NCI-H1436 (cell line): ENCODE measurements at regions not wholly inside any gene's neighbourhood (a gene's known extent, or its start where the extent isn't known, plus 50 kb on each side); places are given as distances from the start of the nearest gene placed in this dataset.

Source experiments
- DNase-seq: peaks from one replicate; lab custom pipeline; 2025; lab: John Stamatoyannopoulos, UW

GRCh38 chr20:40491009-40491590 lies 197.9 kb downstream of the MAFB start:
- no peak for DNase-seq

- DNase-seq = no peak
These were observed 199.2 kb downstream of the MAFB start for GRCh38 chr20:40489886-40490285.

DNA sequence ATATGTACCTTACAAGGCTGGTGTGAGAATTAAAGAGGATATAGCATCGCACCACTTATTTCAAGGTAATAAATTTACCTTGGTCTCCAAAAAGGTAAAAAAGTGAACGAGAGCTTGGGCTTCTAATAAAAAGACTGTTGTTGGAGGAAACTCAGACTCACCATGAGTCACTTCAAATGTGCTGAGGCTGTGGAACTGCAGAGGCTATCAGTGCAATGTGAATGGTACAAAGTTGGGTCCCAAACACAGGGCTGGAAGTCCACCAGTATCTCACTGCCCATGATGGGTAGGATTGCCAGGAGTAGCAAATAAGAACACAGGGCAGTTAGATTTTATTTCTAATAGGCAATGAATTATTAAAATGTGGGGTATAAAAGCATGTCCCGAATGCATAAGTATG lies 200.6 kb downstream of the MAFB start:
- no peak for DNase-seq

GRCh38 chr20:40486297-40486696 lies 202.7 kb downstream of the MAFB start:
- no peak for DNase-seq

GRCh38 chr20:40481743-40482458 lies 207.1 kb downstream of the MAFB start:
- no peak for DNase-seq

DNA sequence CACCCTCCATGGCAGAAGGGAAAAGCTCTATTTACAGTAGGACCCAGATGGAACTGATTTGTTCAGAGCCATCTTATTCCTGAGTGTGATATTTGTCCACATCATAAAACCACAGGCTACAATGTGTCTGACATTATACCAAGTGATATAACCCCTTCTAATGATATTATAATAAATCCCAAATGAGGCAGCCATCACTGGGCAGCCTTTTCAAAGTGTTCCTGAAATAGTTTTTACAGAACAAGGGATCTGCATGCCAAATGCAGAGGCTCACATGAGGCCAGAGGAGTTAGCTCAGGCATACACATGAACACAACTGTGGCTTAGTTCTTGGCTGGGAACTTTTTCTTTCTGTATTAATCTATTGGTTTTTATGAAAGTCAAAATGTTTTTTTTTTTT lies 207.7 kb downstream of the MAFB start:
- no peak for DNase-seq

- DNase-seq = no peak
These were observed 211.2 kb downstream of the MAFB start for GRCh38 chr20:40477805-40478204.

- DNase-seq = no peak
These were observed 212.6 kb downstream of the MAFB start for GRCh38 chr20:40476461-40476860.

- no peak for DNase-seq
These were observed 216.1 kb downstream of the MAFB start for GRCh38 chr20:40472905-40473304.

- no peak for DNase-seq
These were observed 217.8 kb downstream of the MAFB start for GRCh38 chr20:40471261-40471629.

DNA sequence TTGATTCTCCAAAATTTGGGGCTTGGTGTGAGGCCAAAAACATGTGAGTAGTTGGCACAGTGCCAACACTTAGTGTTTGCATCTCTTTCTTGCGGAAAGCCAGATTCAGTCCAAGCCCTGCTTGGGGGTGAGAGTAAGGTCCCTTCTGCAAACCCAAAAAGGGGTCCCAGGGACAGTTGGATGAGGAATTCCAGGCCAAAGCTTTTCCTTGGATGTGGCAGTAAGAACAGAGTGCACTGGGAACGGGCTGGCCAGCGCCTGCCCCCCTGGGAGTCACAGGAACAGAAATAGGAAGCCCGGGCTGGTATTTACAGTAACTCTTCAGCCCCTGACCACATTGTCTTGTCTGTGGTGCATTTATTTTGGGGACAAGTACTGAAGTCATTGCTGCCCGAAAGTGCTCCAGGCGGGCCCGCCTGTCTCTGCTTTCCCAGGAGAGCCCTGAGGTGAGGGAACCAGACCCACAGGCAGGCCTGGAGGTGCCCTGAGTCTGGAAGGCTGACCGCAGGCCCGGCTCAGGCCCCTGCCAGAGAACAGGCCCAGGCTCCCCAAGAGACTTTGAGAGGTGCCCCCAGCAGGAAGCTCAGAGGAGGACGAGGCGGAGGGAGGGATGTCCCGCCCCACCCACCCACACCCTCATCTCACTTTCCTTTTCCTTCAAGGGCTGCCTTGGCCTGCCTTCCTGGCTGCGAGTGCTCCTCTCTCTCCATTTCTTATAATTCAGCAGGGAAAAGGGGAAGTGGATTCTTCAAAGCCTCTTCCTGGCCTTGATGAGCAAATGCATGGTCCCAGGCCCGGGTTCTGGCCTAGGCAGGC lies 218.4 kb downstream of the MAFB start:
- DNase-seq = no peak

DNA sequence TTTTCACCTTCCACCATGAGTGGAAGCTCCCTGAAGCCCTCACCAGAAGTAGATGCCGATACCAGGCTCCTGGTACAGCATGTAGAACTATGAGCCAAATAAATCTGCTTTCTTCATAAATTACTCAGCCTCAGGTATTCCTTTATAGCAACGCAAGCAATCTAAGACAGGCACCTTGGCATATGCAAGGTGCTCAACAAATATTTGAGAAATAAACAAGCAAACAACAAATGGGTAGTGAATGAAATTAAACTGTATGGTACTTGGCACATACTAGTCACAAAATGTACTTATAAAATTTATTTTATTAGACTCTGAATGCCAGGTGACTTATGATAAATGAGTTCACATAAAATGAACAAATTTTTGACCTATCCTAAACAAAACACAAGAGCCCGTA lies 220.3 kb downstream of the MAFB start:
- no peak for DNase-seq

GRCh38 chr20:40467703-40468411 lies 221.2 kb downstream of the MAFB start:
- DNase-seq = no peak

DNA sequence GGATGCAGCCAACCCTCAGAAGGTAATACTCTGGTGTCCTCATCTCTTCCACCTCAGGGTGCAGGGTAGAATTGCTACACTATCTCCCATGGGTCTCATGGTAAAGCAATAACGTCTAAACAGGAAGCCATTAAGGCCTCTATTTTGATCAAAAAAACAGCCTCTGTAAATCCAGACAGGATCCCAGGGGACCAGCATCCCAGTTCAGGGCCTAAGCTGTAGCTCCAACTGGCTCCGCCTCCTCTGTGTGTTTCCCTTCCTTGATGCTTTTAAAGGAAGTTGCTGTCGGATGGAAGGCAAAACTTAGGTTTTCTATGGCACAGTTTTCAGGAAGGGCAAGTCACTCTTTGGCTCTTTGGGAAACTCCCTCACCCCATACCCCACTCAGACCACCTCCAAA lies 222.0 kb downstream of the MAFB start:
- DNase-seq = no peak

GRCh38 chr20:40464731-40465208 lies 224.3 kb downstream of the MAFB start:
- no peak for DNase-seq

- no peak for DNase-seq
These were observed 225.9 kb downstream of the MAFB start for GRCh38 chr20:40463171-40463570.

DNA sequence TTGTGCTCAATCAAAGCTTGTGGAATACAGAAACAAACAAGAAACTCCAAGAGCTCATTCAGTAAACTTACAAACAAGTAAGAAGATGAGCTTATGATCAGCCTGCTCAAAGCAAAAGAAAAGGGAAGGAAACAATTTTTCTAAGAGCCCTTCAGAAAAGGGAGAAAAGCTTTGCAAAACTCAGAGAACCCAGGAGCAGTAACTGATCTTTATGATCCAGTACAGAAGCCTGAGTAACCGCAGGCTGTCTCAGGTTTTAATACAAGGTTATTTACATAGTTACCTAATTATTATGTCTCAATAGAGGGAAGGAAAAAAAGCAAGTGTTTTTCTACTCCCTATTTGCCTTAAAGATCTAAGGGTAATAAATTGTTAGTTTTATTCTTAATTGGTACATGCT lies 226.5 kb downstream of the MAFB start:
- no peak for DNase-seq

GRCh38 chr20:40459299-40459698 lies 229.7 kb downstream of the MAFB start:
- no peak for DNase-seq

DNA sequence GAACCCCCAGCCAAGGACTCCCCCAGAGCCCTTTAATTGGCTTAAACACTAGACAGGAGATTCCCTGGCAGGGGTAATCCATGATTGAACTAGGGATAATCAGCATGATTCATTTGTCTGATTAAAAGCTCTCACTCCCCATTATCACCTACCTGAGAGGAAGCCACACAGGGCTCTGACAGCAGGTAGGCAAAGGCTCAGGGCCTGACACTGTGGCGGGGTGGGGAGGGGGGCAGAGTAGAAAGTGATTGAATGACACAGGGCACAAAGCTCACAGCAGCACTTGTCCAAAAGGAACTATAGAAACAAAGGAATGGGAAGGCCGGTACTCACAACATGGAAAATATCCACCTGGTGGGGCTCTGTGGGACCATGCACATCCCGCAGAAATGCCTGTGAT lies 231.6 kb downstream of the MAFB start:
- DNase-seq = no peak

DNA sequence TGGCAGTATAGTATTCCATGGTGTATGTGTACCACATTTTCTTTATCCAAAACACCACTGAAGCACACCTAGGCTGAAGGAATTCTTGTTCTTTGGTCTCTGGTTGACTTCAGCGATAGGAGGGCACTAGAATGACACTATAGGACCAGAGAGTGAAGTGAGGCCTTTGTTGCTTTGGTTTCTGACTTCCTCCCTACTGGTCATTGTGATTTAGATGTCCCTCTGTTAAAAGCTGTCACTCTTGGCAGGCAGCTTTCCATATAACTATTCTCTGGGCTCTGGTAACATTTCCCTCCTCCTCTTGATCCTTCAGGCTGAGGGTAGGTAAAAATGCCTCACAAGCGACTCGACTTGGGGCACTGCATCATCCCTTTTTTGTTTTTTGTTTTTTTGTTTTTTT lies 236.3 kb downstream of the MAFB start:
- no peak for DNase-seq

- DNase-seq = no peak
These were observed 237.5 kb downstream of the MAFB start for GRCh38 chr20:40451552-40451951.

- no peak for DNase-seq
These were observed 238.9 kb downstream of the MAFB start for GRCh38 chr20:40449974-40450616.
